Thyroid gland (tissue), 4 donors: ENCODE measurements at regions not wholly inside any gene's neighbourhood (a gene's known extent, or its start where the extent isn't known, plus 50 kb on each side); places are given as distances from the start of the nearest gene placed in this dataset.

Experiments used
- CTCF ChIP-seq, 6 experiments: fragments of 200-600 bp in 3 of 6; fragments of 450-650 bp in 3 of 6; sonication (generic) in 3 of 6; IDR thresholded peaks; one replicate each; pipeline ENCODE4 v1.5.1; 2016 to 2019; ENCODE audit warnings: antibody characterized with exemption in 6 of 6, mild to moderate bottlenecking in 2 of 6, inconsistent platforms in 1 of 6, moderate library complexity in 1 of 6
- POLR2A ChIP-seq, 2 donors: fragments of 450-650 bp; IDR thresholded peaks; one replicate each; pipeline ENCODE4 v1.6.1; 2017; ENCODE audit warnings: antibody characterized with exemption in 2 of 2, mild to moderate bottlenecking in 2 of 2, moderate library complexity in 1 of 2

GRCh38 chrX:69218407-69218997, 53.2 kb upstream of the PJA1 start:
- TF ChIP-seq CTCF (IDR thresholded peaks at IDR 0.05): no peak
- no peak for TF ChIP-seq POLR2A (IDR thresholded peaks at IDR 0.05)
